GM04504 (cell line): ENCODE measurements at regions not wholly inside any gene's neighbourhood (a gene's known extent, or its start where the extent isn't known, plus 50 kb on each side); places are given as distances from the start of the nearest gene placed in this dataset.
A peak's percentile ranks its signal among the peaks of the same experiment; 100 is the strongest.

ENCODE experiments used
- DNase-seq: peaks from one replicate; pipeline ENCODE4 v3.0.0-alpha.2; 2012; ENCODE audit warnings: low read depth

GRCh38 chr6:16851044-16851540, 89.8 kb upstream of the ATXN1 start:
- no peak for DNase-seq

GRCh38 chr6:16850681-16851026, 89.4 kb upstream of the ATXN1 start:
- DNase-seq, result no peak

GRCh38 chr6:16849988-16850680, 88.9 kb upstream of the ATXN1 start:
- no peak for DNase-seq

GRCh38 chr6:16849280-16849987, 88.2 kb upstream of the ATXN1 start:
- DNase-seq, result peak; percentile 58

DNA sequence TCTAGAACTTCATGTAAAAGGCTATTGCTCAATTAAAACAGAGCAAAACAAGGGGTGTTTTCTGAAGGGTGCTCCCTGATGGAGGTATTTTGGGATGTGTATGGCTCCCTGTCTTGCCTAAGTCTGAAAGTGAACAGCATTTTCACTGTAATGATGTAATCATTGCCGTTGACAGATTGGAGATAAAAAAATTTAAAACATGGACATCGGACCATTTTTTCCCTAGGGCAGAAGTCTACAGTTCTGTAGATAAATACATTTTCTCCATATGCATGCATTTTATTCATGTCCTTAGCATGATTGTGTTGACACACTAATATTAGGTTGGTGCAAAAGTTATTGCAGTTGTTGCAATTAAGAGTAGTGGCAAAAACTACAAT, 85.1 kb upstream of the ATXN1 start:
- DNase-seq, result no peak

GRCh38 chr6:16844183-16844582, 82.9 kb upstream of the ATXN1 start:
- no peak for DNase-seq

GRCh38 chr6:16842676-16843075, 81.4 kb upstream of the ATXN1 start:
- DNase-seq, result no peak

- DNase-seq, result no peak
Observed at GRCh38 chr6:16841241-16841640, 80.0 kb upstream of the ATXN1 start.

DNA sequence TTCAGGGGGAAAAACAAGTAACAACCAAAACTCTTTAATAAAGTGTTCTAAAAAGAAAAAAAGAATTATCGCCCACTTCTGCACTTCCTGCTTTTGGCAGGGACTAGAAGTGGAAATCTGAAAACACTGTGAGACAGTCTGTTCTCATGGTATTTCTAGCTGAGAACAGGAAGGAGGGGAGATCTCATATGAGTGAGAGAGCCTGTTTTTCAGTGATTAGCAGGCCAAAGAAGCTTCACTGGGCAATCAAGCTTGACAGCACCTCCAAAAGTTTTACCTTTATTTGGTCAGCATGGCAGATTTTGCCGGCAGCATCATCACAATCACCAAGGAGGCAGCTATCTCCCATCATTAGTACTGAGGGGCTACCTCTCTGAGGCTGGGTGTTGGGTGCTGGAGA, 79.5 kb upstream of the ATXN1 start:
- DNase-seq, result no peak

- DNase-seq, result no peak
Observed at GRCh38 chr6:16840291-16840690, 79.0 kb upstream of the ATXN1 start.

GRCh38 chr6:16839631-16840179, 78.4 kb upstream of the ATXN1 start:
- no peak for DNase-seq

GRCh38 chr6:16837217-16837972, 76.1 kb upstream of the ATXN1 start:
- no peak for DNase-seq

DNA sequence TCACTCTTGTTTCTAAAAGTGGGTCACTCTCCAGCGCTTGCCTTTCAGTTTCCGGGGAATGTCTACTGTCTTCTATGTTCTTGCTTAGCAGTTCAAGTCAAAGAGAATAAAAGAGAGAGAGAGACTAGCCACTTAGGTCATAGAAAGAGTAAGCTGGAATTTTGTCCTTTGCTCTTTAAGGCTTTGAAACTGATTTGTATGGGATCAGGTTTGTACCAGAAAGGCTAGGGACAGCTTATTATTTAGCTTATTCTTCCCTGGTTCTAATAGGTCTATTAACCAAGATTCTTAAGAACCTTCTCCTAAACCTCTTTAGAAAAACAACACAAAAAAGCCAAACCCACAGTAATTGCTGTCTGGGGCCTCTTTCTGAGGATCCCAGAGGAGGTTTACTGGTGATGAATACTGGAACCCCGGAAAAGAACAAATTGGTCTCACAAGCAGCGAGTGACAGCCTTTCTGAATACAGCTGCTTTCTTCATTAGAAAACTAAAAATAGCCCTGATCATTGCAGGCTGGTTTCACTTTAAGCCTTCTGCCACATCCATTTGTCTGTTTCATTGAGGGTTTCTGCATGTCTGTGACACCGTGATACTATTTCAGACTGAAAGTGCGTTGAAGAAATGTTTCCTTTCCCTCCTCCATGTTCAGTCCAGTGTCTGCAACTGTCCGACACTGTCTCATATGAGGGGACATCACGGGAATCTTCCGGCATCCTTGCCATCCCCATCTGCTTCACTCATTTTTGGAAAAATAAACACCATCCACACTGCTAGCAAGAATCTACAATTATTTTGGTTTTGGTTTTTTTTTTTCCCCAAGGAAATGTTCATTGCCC, 75.1 kb upstream of the ATXN1 start:
- DNase-seq, result no peak

GRCh38 chr6:16834242-16834641, 73.0 kb upstream of the ATXN1 start:
- DNase-seq, result no peak

DNA sequence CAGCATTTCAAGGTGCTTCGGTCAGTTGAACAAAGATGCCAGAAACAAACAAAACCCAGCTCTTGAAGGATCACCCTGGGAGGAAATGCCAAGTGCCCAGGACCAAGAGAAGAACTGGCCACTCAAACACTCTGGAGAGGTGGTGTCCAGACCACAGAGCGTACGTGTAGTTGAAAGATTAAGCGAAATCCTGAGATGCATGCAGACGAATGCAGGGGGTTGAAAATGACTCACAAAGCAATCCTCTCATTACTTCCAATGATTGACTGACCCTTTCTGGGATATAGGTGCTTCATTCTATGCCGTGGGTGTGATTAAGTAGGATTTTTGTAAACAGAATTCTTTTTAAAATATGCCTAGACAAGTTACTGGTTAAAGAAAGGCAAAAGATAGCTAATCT, 71.5 kb upstream of the ATXN1 start:
- no peak for DNase-seq

- DNase-seq, result no peak
Observed at GRCh38 chr6:16832043-16832567, 70.8 kb upstream of the ATXN1 start.

- no peak for DNase-seq
Observed at GRCh38 chr6:16831136-16831535, 69.9 kb upstream of the ATXN1 start.

GRCh38 chr6:16828058-16828457, 66.8 kb upstream of the ATXN1 start:
- DNase-seq, result no peak

DNA sequence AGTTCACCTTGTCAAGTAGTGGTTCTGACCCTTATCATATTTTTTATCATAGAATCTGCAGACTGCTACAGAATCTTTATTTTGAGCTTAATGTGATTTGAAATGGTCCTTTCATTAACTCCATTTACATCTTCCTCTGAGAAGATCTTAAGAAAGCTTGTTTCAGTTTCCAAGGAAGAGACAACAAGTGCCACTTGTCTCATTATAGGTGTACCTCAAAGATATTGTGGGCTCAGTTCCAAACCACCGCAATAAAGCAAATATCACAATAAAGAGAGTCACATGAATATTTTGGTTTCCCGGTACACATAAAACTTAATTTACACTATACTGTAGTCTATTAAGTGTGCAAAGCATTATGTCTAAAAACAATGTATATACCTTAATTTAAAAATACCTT, 66.4 kb upstream of the ATXN1 start:
- DNase-seq, result no peak

- no peak for DNase-seq
Observed at GRCh38 chr6:16825784-16826183, 64.5 kb upstream of the ATXN1 start.

- DNase-seq, result no peak
Observed at GRCh38 chr6:16824845-16825685, 63.8 kb upstream of the ATXN1 start.
